CD4-positive, alpha-beta T cell treated with Interleukin-2 at 100 ng/mL for 4 hours (primary cell): ENCODE measurements at regions not wholly inside any gene's neighbourhood (a gene's known extent, or its start where the extent isn't known, plus 50 kb on each side); places are given as distances from the start of the nearest gene placed in this dataset.
"Not testable (repeated sequence)": the region's sequence is repeated elsewhere in the genome, so short reads cannot be mapped to it uniquely, and the experiment has no call there.

Source experiments
- DNase-seq: peaks from one replicate; pipeline ENCODE4 v3.0.0-alpha.2; 2020; ENCODE audit warnings: low spot score

- DNase-seq, result no peak
Observed at GRCh38 chr4:32589853-32590252, 1869.7 kb downstream of the PCDH7 start.

GRCh38 chr4:32597354-32597753 lies 1877.2 kb downstream of the PCDH7 start:
- no peak for DNase-seq

- DNase-seq, result no peak
Observed at GRCh38 chr4:32601848-32602247, 1881.7 kb downstream of the PCDH7 start.

DNA sequence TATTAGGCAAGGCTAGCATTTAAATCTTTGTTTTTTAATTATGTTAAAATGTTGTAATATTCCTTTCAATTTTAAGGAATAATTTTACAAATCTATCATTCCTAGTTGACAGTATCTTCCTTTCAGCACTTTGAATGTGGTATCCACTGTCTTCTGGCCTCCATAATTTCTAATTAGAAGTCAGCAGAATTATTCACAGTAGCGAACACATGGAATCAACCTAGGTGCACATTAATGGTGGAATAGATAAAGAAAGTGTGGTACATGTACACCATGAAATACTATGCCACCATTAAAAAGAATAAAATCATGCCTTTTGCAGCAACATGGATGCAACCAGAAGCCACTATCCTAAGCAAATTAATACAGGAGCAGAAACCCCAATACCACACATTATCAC lies 1887.8 kb downstream of the PCDH7 start:
- DNase-seq, result no peak

DNA sequence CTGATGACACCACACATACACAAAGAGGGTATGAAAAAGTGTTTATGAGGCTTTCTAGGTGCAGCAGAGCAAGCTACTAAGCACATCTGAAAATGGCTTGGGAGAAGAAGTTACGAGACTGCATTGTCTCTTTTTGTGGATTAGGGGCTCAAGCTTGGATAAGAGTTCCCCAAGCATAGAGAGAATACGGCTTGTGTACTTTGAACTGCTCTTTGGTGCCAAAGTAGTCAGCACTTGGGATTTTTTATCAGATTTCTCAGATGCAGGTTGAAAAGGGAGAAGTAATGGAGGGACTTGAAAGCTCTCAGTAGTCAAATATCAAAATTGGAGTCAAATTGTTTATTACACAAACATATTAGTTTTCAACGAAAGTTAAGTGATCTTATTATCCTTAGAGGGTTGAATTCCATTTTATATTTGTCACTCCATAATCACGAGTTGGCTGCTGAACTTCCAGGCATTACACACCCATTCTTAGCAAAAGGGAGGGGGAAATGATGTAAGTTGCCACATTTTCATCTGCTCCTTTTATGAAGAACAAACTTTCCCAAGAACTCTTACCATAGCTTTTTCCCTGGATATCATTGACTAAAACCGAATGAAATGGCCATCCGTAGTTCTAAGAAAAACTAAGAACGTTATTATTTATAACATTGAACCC lies 1904.9 kb downstream of the PCDH7 start:
- no peak for DNase-seq

DNA sequence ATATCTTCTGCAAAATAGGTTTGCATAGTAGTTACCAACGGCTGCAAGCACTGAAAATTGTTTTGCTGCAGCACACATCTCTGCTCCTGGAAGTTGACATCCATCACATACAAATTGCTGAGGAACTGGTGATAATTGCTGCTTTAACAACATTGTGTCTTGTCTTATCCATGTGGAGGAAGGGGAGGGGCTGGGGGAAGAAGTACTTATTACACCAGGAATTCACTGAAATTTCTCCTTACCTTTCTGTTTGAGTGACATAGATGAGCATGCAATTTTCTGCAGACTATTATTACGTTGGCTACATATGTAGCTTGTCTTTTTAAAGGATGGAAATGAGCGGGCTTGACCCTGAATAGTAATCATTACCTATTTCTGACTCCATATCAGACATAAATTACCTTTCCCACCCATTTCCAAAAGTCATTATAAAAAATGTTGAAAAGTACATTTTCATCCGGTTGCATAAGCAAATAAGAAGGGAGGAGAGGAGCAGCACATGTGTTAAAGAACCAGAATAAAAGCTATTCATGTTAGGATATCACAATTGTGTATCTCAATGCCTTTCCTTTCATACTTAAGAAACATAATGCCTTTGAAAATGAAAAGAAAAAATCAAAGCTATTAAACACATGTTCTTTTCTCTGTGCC lies 1905.6 kb downstream of the PCDH7 start:
- DNase-seq, result no peak

GRCh38 chr4:32631831-32632230 lies 1911.7 kb downstream of the PCDH7 start:
- DNase-seq, result no peak

DNA sequence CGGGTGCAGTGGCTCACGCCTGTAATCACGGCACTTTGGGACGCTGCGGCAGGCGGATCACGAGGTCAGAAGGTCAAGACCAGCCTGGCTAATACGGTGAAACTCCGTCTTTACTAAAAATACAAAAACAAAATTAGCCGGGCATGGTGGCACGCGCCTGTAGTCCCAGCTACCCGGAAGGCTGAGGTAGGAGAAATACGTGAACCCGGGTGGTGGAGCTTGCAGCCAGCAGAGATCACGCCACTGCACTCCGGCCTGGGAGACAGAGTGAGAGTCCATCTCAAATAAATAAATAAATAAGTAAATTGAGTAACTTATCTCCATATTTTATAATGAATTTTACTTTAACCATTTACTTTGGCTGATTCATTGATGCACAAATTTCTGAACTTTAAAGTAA lies 1913.3 kb downstream of the PCDH7 start:
- DNase-seq, result no peak

DNA sequence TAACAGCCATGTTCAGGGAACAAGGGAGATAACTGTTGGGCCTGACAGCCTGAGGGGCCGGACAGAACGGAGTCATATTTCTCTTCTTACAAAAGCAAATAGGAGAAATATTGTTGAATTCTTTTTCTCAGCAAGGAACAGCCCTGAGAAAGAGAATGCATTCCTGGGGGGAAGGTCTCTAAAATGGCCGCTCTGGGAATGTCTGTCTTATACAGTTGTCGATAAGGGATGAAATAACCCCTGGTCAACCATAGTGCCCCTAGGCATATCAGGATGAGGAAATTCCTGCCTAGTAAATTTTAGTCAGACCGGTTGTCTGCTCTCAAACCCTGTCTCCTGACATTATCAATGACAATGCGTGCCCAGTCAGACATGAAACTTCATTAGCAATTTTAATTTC lies 1925.5 kb downstream of the PCDH7 start:
- DNase-seq, result no peak

DNA sequence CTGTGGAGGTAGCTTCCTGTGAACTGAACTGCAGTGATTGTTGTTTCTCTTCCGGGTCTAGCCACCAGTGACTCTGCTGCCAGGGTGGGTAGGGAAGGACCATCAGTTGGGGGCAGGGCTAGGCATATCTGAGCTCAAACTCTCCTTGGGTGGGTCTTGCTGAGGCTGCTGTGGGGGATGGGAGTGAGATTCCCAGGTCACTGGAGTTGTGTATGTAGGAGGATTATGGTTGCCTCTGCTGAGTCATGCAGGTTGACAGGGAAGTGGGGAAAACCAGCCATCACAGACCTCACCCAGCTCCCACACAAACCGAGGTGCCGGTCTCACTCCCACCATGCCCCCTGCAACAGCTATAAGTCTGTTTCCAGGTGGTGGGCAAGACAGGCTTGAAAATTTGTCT lies 1937.8 kb downstream of the PCDH7 start:
- DNase-seq, result no peak

DNA sequence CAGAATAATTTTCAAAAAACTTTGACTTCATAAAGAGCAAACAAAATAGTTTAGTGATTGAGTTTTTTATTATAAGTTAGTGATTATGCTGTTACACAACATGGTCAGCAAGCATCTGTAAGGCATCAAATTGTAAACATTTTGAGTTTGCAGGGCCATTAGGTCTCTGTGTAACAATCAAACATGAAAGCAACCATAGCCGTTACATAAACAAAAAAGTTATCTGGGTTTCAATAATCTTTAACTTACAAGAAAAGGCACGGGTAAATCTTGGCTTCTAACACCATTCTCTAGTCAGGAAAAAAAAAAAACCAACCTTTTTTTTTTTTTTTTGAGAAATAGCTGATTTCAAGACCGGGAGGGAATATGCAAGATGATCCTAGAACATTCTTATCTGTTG lies 1941.1 kb downstream of the PCDH7 start:
- DNase-seq, result no peak

DNA sequence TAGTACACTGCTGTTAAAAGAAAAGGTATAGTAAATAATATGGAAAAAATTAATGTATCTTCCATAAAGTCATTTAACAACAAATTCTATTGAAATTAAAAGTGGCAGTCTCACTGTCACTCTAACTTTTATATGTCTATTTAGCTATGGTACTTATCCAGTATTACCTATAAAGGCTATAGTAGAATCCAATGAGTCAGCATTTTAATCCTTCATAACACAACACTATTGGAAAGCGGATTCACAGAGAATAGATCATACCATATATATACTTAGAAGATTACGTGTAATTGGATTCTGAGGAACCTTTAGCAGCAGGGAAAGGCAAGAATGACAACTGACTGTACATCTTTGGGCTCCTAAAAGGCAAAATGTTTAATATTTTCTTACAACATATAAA lies 1942.6 kb downstream of the PCDH7 start:
- no peak for DNase-seq

- no peak for DNase-seq
Observed at GRCh38 chr4:32672359-32672758, 1952.2 kb downstream of the PCDH7 start.

- DNase-seq, result no peak
Observed at GRCh38 chr4:32680946-32681345, 1960.8 kb downstream of the PCDH7 start.

GRCh38 chr4:32684160-32684559 lies 1964.0 kb downstream of the PCDH7 start:
- DNase-seq, result no peak

GRCh38 chr4:32686123-32686522 lies 1966.0 kb downstream of the PCDH7 start:
- no peak for DNase-seq

DNA sequence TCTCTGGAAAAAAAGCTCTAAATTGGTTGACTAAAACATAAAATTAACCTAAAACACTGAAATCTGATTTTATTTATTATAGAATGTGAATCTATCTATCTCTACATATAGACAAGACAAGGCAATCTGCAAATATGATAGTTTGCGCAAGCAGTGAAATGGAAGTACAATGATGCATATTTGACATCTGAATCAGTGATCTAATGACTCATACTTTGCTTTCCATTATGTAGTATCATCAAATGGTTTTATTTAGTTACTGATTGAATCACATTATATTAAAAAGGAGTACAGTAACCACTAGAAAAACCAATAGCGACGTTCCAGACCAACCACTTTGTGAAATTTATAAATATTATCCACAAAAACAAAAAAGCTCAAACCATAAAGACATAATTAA lies 1969.3 kb downstream of the PCDH7 start:
- DNase-seq, result no peak

DNA sequence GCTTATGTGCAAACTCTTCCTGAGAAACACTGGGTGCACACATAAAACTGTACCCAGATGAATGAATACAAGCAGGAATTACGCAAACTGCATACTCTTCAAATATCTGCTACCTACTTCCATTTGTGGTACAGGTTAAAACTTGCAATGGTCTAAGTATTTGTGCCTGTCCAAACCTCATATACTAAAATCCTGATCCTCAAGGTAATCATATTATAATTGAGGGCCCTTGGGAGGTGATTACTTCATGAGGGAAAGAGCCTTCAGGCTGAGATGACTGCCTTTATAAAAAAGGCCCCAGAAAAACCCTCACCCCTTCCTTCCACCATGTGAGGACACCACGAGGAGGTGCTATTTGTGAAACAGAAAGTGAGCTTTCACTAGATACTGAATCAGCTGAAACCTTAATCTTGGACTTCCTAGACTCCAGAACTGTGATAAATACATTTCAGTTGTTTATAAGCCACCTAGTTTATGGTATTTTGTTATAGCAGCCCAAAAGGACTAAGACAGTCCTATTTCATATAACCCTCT lies 1977.2 kb downstream of the PCDH7 start:
- DNase-seq, result no peak

DNA sequence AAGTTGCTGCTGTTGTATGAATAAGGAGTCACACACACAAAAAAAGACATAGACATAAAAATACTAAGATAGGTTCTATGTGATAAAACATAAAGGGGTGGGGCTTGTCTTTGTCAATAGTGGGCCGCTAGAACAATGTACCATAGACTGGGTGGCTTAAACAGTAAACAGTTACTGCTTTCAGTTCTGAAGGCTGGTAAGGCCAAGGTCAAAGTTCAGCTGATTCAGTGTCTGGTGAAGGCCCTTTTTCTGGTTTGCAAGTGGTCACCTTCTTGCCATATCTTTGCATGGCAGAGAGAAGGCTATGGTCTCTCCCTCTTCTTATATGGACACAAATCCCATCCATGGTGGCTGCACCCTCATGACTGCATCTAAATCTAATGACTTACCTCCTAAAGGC lies 1980.7 kb downstream of the PCDH7 start:
- DNase-seq, result no peak

DNA sequence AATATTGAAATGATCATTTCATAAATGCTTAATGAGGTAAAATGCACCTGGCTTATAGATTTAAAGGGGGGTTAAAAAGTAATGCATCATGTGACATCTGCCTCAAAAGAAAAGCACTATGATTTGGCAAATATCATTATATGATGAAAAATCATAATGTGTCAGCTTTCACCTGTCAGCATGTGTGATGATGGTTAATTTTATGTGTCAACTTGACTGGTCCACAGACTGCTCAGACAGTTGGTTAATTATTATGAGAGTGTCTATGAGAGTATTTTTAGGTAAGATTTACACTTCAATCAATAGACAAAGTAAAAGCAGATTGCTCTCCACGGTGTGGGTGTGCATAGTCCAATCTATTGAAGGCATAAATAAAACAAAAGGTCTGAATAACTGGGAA lies 1986.7 kb downstream of the PCDH7 start:
- DNase-seq, result no peak

GRCh38 chr4:32716090-32716620 lies 1996.0 kb downstream of the PCDH7 start:
- not testable (repeated sequence) for DNase-seq

DNA sequence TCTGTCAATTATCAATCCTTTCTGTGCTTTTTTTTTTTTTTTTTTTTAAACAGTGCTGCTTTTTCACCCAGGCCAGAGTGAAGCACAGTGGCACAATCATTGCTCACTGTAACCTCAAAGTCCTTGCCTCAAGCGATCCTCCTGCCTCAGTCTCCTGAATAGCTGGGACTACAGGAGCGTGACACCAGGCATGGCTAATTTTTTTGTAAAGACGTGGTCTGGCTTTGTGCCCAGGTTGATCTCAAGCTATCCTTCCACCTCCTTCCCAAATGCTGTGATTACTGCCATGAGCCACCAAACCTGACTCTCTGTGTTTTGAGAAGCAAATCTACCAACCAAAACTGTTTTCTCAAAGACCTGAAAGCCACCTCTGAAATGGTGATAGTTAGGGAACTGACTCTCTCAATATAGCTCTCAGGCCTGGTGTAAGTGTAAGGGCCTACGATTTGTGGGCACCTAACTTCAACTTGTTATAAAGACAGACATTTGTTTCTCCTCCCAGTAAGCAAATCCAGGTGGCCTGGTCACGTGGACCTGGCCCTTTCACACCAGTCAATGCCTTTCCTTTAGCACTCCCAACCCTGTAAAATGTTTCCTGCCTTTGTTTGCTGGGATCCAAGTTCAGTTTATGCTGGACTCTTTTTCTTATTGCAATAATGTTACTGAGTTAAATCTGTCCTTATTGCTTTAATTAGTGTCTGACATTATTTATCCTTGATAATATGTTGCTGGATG lies 2015.9 kb downstream of the PCDH7 start:
- no peak for DNase-seq

DNA sequence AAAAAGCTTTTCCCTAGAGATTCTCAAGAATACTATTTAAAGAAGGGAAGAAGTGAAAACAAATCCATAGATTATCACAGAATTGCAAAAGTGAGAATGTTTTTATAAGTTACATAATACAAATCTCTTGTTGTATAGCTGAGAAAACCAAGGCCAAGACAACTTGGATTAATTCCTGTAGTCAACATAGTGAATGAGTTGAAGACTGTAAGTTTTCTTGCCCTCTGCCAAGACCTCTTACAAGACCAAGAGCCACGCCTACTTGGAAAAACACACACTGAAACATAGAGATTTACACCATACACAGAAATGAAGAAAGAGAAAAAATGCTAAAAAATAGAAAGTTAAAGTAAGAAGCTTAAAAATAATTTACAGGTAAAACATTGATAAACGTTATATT lies 2024.0 kb downstream of the PCDH7 start:
- no peak for DNase-seq
